ENCODE measurements at regions not wholly inside any gene's neighbourhood (a gene's known extent, or its start where the extent isn't known, plus 50 kb on each side); places are given as distances from the start of the nearest gene placed in this dataset.

GRCh38 chr3:80244390-80244789 is 476.6 kb upstream of the ROBO1 start:
- intact Hi-C loops (cut with micrococcal nuclease; ENCODE audit: unreplicated experiment) (no loop called here), in situ Hi-C loops (cut with HindIII; ENCODE audit: low pct_unique_long_range_greater_than_20kb, low sequenced_read_pairs) (no loop called here)
- Histone ChIP-seq H3K4me3 (ENCODE audit: low read depth in 2 of 2, low read length in 2 of 2) (no peak overlapping the region), H3K27ac (ENCODE audit: low read length) (no peak overlapping the region), H3K27me3 (ENCODE audit: control insufficient read depth, insufficient read depth, low read length) (no peaks in the 10 kb centered on the region), H3K9me3 (ENCODE audit: control insufficient read depth, insufficient read depth, low read depth, low read length) (no peaks in the 10 kb centered on the region), H3K36me3 (ENCODE audit: control insufficient read depth, insufficient read depth, low read length) (no peaks in the 10 kb centered on the region), H3K4me1 (ENCODE audit: control insufficient read depth, insufficient read depth, low read length) (no peaks in the 10 kb centered on the region)
- ChIA-PET POLR2A (no interaction called here), CTCF (no interaction called here)
- TF ChIP-seq REST (IDR thresholded peaks at IDR 0.05; ENCODE audit: insufficient read depth in 1 of 2, low read depth in 2 of 2, low read length in 1 of 2) (no peak), CTCF (IDR thresholded peaks at IDR 0.05) (no peak)
- BruUV-seq (replicated peaks), result no TSS peak
- ATAC-seq (no peak), DNase-seq (ENCODE audit: low read depth, low spot score) (no peak)

- BruUV-seq (replicated peaks), result no TSS peak
- POLR2A ChIA-PET, result no interaction called here
- no peaks in the 10 kb centered on the region for H3K4me1 ChIP-seq (ENCODE audit: control insufficient read depth, insufficient read depth, low read length)
- CTCF ChIA-PET, result no interaction called here
- intact Hi-C loops (cut with micrococcal nuclease; ENCODE audit: unreplicated experiment), result no loop called here
- no peak for DNase-seq (ENCODE audit: low read depth, low spot score)
- H3K27ac ChIP-seq (ENCODE audit: low read length), result no peak overlapping the region
- no peak overlapping the region for H3K4me3 ChIP-seq (ENCODE audit: low read depth in 2 of 2, low read length in 2 of 2)
- no peaks in the 10 kb centered on the region for H3K9me3 ChIP-seq (ENCODE audit: control insufficient read depth, insufficient read depth, low read depth, low read length)
- TF ChIP-seq POLR2AphosphoS5 (IDR thresholded peaks at IDR 0.05; ENCODE audit: low read depth, low read length) (no peak), CTCF (IDR thresholded peaks at IDR 0.05) (no peak), SIN3A (IDR thresholded peaks at IDR 0.05; ENCODE audit: borderline replicate concordance, insufficient read depth, low read depth, low read length) (no peak), TCF7L2 (IDR thresholded peaks at IDR 0.05; ENCODE audit: low read depth, low read length) (no peak)
- in situ Hi-C loops (cut with HindIII; ENCODE audit: low pct_unique_long_range_greater_than_20kb, low sequenced_read_pairs), result no loop called here
- H3K27me3 ChIP-seq (ENCODE audit: control insufficient read depth, insufficient read depth, low read length), result no peaks in the 10 kb centered on the region
- H3K36me3 ChIP-seq (ENCODE audit: control insufficient read depth, insufficient read depth, low read length), result no peaks in the 10 kb centered on the region
- ATAC-seq, result no peak
Observed at GRCh38 chr3:80241791-80242190, 474.0 kb upstream of the ROBO1 start.

GRCh38 chr3:80239301-80239700 is 471.5 kb upstream of the ROBO1 start:
- ChIA-PET POLR2A (no interaction called here), CTCF (no interaction called here)
- BruUV-seq (replicated peaks), result no TSS peak
- Histone ChIP-seq H3K9me3 (ENCODE audit: control insufficient read depth, insufficient read depth, low read depth, low read length) (no peaks in the 10 kb centered on the region), H3K27me3 (ENCODE audit: control insufficient read depth, insufficient read depth, low read length) (no peaks in the 10 kb centered on the region), H3K4me1 (ENCODE audit: control insufficient read depth, insufficient read depth, low read length) (no peaks in the 10 kb centered on the region), H3K27ac (ENCODE audit: low read length) (no peak overlapping the region), H3K36me3 (ENCODE audit: control insufficient read depth, insufficient read depth, low read length) (no peaks in the 10 kb centered on the region), H3K4me3 (ENCODE audit: low read depth in 2 of 2, low read length in 2 of 2) (no peak overlapping the region)
- DNase-seq (ENCODE audit: low read depth, low spot score) (no peak), ATAC-seq (no peak)
- intact Hi-C loops (cut with micrococcal nuclease; ENCODE audit: unreplicated experiment), result no loop called here
- in situ Hi-C loops (cut with HindIII; ENCODE audit: low pct_unique_long_range_greater_than_20kb, low sequenced_read_pairs), result no loop called here
- TF ChIP-seq SIN3A (IDR thresholded peaks at IDR 0.05; ENCODE audit: borderline replicate concordance, insufficient read depth, low read depth, low read length) (no peak), POLR2AphosphoS5 (IDR thresholded peaks at IDR 0.05; ENCODE audit: low read depth, low read length) (no peak), TCF7L2 (IDR thresholded peaks at IDR 0.05; ENCODE audit: low read depth, low read length) (no peak), CTCF (IDR thresholded peaks at IDR 0.05) (no peak), REST (IDR thresholded peaks at IDR 0.05; ENCODE audit: insufficient read depth in 1 of 2, low read depth in 2 of 2, low read length in 1 of 2) (no peak)

All from Panc1 (cell line).